Suppressor macrophage (primary cell): ENCODE measurements at regions not wholly inside any gene's neighbourhood (a gene's known extent, or its start where the extent isn't known, plus 50 kb on each side); places are given as distances from the start of the nearest gene placed in this dataset.
"Not testable (repeated sequence)": the region's sequence is repeated elsewhere in the genome, so short reads cannot be mapped to it uniquely, and the experiment has no call there.

Experiments
- DNase-seq, 4 experiments: peaks; one replicate each; pipeline ENCODE4 v3.0.0-alpha.2; 2020 to 2022

GRCh38 chr13:74569251-74569650, 435.0 kb upstream of the KLF12 start:
- DNase-seq, result no peak

- no peak for DNase-seq
These were observed 433.3 kb upstream of the KLF12 start for GRCh38 chr13:74567485-74567884.

DNA sequence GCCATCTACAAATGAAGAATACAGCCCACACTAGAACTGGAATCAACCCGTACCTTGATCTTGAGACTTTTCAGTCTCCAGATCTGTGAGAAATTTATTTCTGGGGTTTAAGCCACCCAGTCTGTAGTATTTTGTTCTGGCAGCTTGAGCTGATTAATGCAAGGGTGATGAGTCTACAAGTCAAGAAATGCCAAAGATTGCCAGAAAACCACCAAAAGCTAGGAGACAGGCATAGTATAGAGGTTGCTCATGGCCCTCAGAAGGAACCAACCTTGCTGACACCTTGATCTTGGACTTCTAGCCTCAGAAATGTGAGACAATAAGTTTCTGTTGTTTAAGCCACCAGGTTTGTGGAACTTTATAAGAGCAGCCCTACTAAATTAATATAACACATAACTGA, 428.2 kb upstream of the KLF12 start:
- no peak for DNase-seq

GRCh38 chr13:74561155-74561554, 427.0 kb upstream of the KLF12 start:
- DNase-seq, result no peak

DNA sequence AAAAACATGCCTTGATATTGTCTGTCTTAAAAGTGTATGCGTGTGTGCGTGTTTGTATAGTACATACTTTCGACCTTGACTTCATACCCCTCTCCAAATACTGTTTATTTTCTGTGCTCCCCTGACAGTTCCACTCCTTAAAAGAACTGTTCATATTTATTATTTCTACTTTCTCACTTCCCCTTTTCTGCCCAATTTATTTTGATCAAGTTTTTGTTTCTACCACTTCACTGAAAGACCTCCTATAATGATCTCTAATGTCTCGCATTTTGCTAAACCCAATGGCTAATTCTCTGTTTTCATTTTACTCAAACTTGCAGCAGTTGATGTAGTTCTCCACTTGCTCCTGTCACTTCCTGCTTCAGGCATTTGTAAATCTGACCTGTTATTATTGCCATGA, 426.1 kb upstream of the KLF12 start:
- DNase-seq, result no peak

GRCh38 chr13:74557870-74558269, 423.7 kb upstream of the KLF12 start:
- no peak for DNase-seq

GRCh38 chr13:74555651-74556420, 421.6 kb upstream of the KLF12 start:
- no peak for DNase-seq

DNA sequence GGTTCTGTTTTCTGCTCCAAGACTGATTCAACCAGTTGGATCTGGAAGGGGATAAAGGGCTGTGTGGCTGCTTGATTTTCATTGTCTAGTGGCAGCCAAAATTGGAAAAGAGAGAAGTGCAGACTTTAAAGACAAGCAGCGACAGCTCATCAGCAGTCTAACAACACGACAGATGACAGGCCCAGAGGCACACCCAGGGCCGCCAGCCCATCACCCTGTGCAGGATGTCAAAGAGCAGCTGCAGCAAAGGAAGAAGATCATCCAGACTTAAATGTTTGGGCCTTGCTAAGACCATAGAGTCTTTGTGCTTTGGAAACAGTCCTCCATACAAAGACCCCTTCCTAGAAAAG, 421.0 kb upstream of the KLF12 start:
- no peak for DNase-seq

DNA sequence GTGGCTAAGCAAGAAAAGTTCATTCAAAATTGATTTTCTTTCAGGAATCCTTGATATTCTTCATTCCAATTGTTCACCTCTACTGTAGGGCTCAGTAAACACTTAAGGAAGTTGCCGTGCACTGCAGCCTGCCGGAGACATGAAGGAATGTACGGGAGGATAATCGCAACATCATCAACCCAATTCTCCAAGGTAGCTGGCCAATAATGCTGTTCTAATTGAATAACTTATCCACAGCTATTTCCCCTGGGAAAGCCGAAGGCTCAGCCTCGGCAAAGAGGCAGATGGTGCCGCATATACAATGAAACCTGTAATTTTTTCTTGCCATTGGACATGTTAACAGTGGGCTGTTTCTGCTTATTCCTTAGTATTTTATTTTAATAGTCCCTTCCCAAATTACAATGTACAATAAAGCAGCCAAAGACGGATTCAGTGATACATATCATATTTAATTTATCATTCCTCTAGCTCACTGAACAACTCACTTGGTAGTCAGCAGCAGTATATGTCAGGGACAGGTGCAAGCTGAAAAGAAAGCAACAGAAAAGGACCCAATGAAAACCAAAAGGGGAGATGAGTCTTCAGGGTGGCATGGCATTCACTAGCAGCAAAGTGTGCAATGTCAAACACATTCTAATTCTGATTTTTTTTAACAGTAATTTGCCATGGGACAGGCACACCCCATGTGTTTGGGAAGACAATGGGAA, 420.5 kb upstream of the KLF12 start:
- no peak for DNase-seq

- no peak for DNase-seq
These were observed 415.8 kb upstream of the KLF12 start for GRCh38 chr13:74550039-74550438.

DNA sequence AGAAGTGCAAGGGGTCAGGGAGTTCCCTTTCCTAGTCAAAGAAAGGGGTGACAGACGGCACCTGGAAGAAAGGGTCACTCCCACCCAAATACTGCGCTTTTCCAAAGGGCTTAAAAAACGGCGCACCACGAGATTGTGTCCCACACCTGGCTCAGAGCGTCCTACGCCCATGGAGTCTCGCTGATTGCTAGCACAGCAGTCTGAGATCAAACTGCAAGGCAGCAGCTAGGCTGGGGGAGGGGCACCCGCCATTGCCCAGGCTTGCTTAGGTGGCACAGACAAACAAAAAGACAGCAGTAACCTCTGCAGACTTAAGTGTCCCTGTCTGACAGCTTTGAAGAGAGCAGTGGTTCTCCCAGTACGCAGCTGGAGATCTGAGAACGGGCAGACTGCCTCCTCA, 402.4 kb upstream of the KLF12 start:
- not testable (repeated sequence) for DNase-seq

GRCh38 chr13:74533226-74533625, 399.0 kb upstream of the KLF12 start:
- no peak for DNase-seq

GRCh38 chr13:74530011-74530410, 395.8 kb upstream of the KLF12 start:
- no peak for DNase-seq

DNA sequence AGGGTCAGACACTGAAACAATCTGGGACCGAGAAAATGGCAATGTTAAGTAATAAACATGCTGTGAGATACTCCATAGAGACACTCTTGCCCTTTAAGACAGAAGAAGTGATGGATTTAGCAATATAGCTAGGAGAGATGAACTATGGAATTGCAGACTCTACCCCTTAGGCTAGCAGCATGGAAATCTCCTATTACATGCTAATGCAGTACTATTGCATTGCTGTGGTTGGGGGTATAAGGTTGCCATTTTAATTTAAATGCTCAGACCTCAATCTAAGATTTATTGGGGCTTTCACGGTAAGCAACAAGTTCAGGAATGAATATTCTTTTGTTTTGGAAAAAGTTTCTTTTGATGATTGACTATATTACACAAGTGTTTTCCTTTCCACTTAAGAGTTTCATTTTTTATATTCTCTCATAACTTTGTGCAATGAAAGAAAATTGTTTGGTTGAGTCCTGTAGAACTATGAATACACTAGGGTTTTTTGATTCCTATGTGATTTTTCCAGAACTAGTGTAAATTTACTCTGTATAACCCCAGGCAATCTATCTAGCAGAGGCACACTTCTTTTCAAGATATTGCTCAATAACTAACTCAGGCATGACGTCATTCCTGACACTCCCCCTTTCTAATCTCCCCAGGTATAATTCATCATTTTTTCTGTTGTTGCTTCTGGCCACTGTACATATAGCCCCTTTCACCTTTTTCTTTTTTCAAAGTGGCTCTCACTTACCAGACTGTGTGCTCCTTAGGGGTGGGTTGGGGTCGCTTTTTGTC, 394.7 kb upstream of the KLF12 start:
- no peak for DNase-seq

- DNase-seq, result no peak
These were observed 388.9 kb upstream of the KLF12 start for GRCh38 chr13:74523057-74523456.

DNA sequence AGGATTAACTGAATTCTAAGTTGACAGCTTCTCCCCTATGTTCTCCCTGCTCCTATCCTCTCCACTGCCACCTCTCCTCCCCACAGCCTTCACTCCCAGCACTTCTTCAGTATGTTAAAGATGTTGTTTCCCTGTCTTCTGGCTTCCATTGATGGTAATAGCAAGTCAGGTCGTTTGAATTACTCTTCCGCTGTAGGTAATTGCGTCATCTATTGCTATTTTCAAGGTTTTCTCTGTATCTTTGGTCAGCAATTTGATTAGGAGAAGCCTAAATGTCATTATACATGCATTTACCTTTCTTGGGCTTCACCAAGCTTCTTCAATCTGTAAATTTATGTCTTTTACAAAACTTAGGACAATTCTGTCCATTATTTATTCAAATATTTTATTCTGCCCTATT, 377.3 kb upstream of the KLF12 start:
- no peak for DNase-seq

DNA sequence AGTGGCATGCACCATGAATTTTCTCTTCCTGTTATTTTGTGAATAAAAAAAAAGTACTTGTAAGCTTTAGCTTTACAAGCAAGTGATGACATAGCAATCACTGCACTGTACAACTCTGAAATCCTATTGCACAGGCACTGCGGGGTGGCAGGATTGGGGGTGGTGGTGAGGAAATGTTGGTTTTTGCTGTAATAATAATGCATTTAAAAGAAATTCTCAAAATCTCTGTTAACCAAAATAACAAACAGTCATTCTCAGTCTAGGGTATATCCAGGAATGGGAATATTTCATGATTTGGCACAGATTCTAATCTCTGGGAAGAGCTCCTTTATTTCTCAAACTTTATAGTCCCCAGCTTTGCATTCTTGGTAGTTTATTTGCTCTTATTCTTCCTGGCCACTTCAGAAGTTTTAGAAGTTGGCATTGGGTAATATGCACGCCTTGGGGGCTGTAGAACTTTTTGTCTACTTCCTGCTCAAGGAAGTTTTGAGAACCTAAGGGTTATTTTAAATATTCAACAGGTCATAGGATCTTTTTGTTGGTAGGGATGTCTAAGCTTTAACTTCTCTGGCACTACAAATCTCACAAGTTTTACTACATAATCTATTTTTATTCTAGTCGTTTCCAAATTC, 353.0 kb upstream of the KLF12 start:
- DNase-seq, result no peak

DNA sequence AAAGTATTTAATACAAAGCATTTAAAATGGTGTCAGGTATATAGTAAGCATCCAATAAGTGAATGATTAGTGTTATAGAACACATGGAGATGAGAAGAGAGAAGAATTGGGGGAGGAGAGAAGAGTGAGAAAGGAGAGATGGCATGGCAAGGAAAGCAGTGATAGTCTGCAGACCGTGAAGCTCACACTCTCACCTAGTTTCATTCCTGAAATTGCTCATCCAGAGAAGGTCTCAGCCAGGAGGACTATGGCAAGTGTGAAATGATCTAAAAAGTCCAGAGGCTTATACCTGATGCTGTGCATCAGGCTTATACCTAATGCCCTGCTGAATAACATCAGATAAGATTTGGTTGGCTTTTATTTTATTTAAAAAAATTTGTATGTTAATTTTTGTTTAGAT, 351.6 kb upstream of the KLF12 start:
- no peak for DNase-seq

GRCh38 chr13:74479124-74479523, 344.9 kb upstream of the KLF12 start:
- DNase-seq, result no peak

DNA sequence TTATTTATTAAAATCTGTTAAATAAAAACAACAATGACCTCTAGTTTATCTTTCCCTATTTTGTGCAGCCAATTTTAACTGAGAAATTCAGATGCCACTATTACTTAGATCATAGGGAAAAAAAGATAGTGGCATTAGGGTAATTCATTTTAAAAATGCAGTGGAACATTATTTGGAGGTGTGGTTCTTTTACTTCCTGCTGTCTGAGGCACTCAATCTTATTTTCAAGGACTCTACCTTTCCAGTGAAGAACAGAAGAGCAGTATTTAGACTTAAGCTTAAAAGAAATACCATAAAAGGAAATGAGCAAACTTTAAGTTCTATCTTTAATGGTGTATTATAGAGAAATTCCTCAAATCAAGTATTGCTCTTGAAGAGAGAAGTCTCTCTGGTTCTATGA, 342.6 kb upstream of the KLF12 start:
- no peak for DNase-seq

GRCh38 chr13:74476365-74476764, 342.2 kb upstream of the KLF12 start:
- no peak for DNase-seq

- DNase-seq, result no peak
These were observed 332.7 kb upstream of the KLF12 start for GRCh38 chr13:74466864-74467263.

- no peak for DNase-seq
These were observed 331.8 kb upstream of the KLF12 start for GRCh38 chr13:74466020-74466419.
